CD4-positive, alpha-beta T cell treated with Interferon alpha-2 for 1 hour (primary cell): ENCODE measurements at regions not wholly inside any gene's neighbourhood (a gene's known extent, or its start where the extent isn't known, plus 50 kb on each side); places are given as distances from the start of the nearest gene placed in this dataset.

Source experiments
- DNase-seq, 2 donors: peaks; one replicate each; pipeline ENCODE4 v3.0.0-alpha.2; 2020 to 2022

- no peak for DNase-seq
Measured at GRCh38 chr11:128407962-128408361, 179.4 kb downstream of the ETS1 start.

DNA sequence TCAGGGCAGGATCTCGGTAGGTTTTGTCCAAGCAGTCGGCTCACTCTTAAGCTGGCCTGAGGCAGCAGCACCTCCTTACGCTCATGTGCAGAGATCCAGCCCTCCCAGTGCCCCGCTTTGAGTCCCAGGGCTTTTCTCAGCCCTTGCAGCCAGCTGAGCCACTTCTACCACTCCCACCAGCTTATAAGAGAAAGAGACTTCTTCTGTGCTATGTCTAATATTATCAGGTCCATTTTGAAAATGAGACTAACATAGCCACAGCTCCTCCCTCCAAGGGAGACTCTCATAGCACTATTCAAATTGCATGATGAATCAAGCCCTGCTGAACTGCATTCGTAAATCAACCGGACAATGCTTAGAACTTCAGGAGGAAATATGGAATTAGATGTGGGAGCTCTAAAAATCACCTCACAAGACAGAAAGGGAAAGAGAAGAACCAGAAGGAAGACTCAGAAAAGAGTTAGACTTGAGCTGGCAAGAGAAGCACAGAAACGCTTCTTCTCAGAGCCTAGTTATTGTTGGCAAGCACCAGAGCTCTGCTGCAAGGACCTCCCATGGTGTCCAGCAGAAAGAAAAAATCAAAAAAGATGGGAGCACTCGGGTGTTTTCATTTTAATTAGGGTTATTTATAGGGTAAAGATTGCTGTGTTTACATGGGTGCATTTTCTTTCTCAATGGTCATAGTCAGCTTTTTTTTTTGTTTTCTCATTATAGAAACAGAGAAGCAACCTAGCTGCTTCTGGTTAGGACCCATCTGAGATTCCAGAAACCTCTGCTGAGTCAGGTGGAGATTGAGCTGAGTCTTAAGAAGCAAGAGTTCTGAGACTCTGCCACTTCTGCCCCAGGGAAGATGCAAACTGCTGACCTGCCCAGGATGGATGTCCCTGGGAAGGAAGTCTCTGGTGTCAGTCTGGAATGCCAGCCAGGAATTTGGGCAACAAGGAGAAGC, 181.4 kb downstream of the ETS1 start:
- no peak for DNase-seq

DNA sequence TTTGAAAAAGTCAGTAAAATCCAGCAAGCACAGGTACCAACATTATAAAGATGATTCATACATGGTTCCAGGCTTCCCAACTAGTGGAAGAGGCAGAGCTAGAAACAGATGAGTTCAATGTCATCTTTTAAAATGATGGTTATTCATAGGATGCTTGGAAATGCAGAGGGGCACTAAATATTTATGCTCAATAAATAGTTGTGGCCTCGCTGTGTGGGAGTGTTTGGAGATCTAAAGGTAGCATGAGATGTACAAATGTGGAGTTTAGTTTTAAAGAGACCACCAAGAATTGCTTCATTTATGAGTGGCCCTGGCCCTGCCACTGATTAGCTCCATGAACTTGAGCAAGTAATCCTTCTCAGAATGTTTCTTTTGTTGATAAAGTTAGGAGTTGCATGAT, 182.2 kb downstream of the ETS1 start:
- no peak for DNase-seq

DNA sequence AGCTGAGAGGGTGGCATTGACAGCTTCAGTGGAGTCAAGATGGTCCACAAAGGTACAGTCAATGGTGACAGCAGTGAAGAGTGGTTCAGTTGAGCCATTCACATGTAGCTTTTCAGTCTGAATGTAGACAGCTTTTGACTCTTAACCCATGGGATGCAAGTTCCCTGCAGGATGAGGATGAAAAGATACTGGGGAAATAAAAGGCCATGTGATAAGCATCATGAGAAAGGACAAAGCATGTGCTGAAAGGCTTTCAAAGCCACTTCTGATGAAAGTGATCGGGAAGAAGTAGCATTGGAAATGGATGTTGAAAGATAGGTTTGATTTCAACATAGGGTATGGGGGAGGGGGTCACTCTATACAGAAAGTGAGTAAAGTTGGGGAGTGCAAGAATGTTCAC, 182.9 kb downstream of the ETS1 start:
- DNase-seq: no peak

- no peak for DNase-seq
Measured at GRCh38 chr11:128400382-128401203, 186.8 kb downstream of the ETS1 start.

- no peak for DNase-seq
Measured at GRCh38 chr11:128399251-128400121, 187.9 kb downstream of the ETS1 start.

DNA sequence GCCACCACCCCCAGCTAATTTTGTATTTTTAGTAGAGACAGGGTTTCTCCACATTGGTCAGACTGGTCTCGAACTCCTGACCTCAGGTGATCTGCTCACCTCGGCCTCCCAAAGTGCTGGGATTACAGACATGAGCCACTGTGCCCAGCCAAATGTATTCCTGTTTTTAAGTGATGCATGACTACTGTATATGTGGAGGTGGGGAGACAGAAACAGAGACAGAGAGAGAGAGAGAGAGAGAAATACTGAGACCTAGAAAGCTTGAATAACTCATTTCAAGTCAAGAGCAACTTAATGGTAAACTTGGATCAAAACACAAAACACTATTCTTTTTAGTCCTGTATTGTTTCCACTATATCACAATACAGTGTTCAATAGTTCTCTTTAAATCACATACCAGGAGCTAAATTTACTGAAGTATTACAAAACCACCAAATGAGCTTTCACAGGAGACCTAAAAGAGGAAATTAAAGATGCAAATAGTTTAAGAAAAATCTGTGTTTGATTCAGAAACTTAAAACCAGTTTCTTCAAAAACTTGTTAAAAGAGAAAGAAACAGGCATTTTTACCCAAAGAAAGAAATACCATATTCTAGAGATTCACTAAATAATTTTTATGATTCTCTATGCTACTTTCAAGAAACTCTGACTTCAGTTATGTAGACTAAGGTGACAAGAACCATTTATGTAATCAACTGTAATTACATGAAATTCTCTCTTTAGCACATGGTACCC, 188.7 kb downstream of the ETS1 start:
- no peak for DNase-seq

DNA sequence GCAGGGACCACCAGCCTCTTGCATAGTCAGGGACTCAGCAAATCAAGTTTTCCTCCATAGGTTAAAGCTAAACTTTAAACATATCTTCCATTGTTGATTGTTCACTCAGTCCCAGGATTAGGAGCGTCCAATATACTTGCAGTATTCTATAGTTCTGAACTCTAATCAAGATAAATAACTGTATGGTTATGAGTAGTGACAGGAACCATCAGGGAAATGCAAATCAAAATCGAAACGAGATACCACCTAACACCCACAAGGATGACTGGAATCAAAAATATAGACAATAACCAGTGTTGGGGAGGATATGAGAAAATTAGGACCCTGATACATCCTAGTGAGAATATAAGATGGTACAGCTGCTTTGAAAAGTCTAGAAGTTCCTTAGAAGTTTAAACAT, 190.0 kb downstream of the ETS1 start:
- DNase-seq: no peak

- no peak for DNase-seq
Measured at GRCh38 chr11:128394431-128395089, 192.8 kb downstream of the ETS1 start.

DNA sequence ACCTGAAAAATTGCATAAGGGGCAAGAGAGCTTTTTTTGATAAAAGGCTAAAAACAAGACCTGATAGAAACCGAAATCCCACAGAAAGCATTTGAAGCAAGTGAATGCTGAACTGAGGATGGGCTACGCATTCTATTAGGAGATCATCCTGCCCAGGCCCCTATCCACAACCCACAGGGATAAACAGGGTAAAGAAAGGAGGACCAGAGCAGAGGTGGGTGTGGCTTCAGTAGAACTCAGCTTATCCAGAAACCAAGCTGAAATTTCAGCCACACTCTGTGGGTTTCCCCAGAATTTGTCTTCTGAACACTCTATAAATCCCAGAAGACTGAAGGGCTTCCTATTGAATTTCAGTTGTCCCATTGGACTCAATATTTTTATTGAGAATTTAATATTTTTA, 195.1 kb downstream of the ETS1 start:
- DNase-seq: no peak

- no peak for DNase-seq
Measured at GRCh38 chr11:128391811-128392210, 195.5 kb downstream of the ETS1 start.

DNA sequence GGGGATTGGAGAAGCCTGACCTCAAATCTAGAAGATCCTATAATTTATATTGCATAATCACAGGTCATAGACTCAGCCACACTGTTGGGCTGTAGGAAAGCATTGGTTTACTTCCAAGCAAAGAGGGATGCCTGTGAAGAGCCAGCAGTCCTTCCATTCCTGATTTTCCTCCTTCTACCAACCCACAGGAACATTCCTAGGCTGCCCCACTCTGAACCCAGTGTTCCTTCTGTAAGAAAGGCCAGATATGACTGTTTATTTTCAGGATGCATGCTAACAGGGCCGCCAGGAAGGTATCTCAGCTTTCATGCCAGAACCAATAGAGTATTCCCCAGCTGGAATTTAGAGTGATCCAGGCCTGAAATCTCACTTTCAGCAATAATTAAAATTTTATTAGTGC, 197.1 kb downstream of the ETS1 start:
- no peak for DNase-seq

DNA sequence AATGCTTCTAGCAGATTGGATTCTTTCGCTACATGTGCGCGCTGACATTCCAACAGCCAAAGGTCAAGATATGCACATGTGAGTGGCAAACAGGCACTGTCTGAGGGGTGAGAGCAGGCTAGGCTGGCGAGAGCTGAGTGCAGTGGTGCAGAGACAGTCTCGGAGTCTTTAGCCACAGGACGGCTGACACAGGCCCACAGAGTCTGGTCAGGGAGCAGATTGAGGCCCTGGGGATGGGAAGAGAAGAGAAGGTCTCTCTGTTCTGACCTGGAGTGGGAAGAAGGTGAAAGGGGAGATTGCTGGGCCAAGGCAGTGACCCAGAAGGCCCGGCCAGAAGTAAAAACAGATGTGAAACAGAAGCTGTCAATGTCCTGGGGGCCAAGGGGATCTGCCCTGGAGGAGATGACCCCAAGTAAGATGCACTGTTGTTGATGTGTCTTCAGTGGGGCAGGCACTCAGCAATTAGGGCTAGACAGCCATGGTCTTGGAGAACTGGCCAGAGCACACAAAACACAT, 197.8 kb downstream of the ETS1 start:
- no peak for DNase-seq

- DNase-seq: no peak
Measured at GRCh38 chr11:128388206-128388815, 199.0 kb downstream of the ETS1 start.

DNA sequence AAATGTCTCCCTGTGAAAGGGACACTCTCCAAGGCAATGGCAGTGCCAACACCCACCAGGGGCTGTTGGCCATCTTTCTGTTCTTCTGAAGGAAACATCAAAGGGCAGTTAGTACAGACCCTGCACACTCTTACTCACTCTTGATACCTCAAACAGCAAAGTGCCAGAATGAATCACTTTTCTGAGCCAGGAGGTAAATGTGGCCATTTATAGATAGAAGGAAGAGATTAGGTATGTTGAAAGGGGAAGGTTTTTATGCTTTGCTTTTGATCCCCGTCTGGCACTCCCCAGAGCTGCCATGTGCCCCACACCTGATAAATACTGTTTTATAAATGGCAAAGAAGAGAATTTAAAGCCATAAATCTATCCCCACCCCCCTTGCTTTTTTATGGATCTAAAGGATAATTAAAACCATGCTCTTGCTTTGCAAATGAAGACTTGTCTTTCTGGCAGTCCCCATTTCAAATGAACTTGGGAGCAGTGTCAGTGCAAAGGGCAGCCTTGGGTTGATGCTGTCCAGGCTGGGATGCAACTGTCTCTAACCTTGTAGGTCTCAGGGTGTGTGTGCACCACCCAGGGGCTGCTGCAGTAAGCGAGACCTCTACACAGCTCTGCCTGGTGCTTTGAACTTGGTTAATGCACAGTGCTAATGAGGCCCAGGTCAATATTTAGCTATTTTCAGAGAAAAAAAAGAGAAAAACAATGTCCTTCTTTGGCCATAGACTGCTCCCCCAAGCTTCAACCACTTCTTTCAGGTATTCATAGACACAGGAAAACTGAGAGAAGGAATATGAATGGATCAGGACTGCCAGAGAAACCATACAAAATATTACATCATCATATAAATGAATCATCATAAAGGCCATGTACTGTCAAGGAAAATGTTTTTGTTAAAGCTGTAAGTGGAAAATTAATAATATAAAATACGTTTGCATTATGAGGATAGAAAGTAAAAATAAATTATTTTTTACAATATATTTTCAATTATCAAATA, 207.5 kb downstream of the ETS1 start:
- peak in 1 of 2 donors; percentile 44 for DNase-seq

DNA sequence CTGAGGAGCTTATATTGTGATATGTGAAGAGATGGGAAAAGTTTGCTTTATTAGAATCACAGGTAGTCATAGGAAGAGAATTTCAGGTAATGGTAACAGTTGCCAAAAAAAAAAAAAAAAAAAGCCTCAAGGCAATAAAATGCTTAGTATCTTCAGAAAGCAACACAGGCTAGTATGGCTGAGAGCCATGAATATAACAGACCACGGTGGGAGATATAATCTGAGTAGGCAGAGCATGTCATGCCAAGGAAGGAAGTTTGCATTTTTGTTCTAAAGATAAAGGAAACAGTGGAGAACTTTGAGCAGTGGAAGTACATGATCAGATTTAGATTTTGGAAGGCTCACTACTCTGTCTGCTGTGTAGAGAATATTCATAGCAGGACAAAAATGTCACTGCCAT, 211.4 kb downstream of the ETS1 start:
- no peak for DNase-seq

DNA sequence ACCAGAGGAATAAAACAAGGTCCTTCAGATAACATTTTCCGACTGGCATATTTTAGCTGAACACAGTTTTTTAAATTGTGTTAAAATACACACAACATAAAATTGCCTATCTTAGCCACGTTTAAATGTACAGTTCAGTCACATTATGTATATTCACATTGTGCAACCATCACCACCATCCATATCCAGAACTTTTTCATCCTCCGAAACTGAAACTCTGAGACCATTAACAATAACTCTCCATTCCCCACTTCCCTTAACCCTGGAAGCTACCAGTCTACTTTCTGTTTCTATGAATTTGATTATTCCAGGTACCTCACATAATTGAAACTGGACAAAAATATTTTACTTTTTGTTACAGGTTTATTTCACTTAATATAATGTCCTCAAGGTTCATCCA, 213.3 kb downstream of the ETS1 start:
- DNase-seq: no peak

DNA sequence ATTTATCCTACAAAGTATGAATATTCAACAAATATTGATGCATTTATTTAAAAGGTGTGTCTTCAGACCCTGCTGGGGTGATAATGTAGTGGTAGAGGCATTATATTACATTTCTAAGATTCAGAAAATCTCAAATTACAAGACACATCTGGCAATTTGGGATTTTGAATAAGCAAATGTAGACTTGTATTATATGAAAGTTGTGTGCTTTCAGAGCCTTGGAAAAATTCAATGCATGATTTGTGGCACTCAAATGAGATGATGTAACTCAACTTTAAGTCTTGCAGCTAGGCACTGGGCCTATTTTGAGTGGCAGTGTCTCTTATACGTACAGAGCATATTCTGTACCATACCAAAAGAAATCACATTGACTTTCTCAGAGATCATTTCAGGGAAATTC, 214.4 kb downstream of the ETS1 start:
- DNase-seq: no peak

GRCh38 chr11:128367573-128367972, 219.8 kb downstream of the ETS1 start:
- DNase-seq: peak; percentile 35 to 77

DNA sequence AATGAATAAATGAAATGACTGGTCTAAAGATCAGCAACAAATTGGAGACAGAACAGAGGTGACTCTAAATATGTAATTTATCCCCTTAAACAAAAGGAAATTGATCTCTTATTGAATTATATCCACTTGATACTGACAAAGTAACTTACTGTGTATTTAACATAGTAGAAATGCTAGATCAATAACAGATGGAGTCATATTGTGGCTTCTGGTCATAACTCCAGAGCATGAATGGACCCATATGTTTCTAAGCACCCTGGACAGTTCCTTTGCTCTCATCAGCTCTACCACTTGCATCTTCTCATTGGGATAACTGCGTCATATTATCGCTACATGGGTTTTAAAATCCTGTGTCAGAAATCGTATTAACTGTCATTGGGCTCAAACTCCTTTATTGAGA, 222.3 kb downstream of the ETS1 start:
- peak in 1 of 2 donors; percentile 44 for DNase-seq
